H9 (cell line): ENCODE measurements at regions not wholly inside any gene's neighbourhood (a gene's known extent, or its start where the extent isn't known, plus 50 kb on each side); places are given as distances from the start of the nearest gene placed in this dataset.

Source experiments
- DNase-seq: peaks from one replicate; pipeline ENCODE4 v3.0.0-alpha.2; 2017
- H2AFZ ChIP-seq: one replicate; pipeline ENCODE4 v1.6.1; 2013; ENCODE audit warnings: mild to moderate bottlenecking, low read length, control low read depth, moderate library complexity
- H2AK5ac ChIP-seq: 2 replicates; pipeline ENCODE4 v1.6.1; 2013; ENCODE audit warnings: low read length, control low read depth, mixed read lengths; ENCODE audit not compliant: insufficient read length
- H2BK120ac ChIP-seq: one replicate; pipeline ENCODE4 v1.6.1; 2013; ENCODE audit warnings: low read depth, mild to moderate bottlenecking, low read length, control low read depth, inconsistent platforms; ENCODE audit not compliant: poor library complexity, severe bottlenecking
- H2BK12ac ChIP-seq: 2 replicates; pipeline ENCODE4 v1.6.1; 2013; ENCODE audit warnings: low read length, control low read depth, mixed read lengths, low read depth; ENCODE audit not compliant: insufficient read length
- H2BK15ac ChIP-seq: 2 replicates; pipeline ENCODE4 v1.6.1; 2013; ENCODE audit warnings: low read depth, low read length, control low read depth
- H2BK20ac ChIP-seq: one replicate; pipeline ENCODE4 v1.6.1; 2013; ENCODE audit warnings: low read depth, mild to moderate bottlenecking, low read length, control low read depth, inconsistent platforms; ENCODE audit not compliant: poor library complexity, severe bottlenecking
- H2BK5ac ChIP-seq: 2 replicates; pipeline ENCODE4 v1.6.1; 2013; ENCODE audit warnings: low read length, control low read depth, mixed read lengths; ENCODE audit not compliant: insufficient read length
- H3K14ac ChIP-seq: 2 replicates; pipeline ENCODE4 v1.6.1; 2013; ENCODE audit warnings: low read length, control low read depth; ENCODE audit not compliant: insufficient read depth
- H3K18ac ChIP-seq: 2 replicates; pipeline ENCODE4 v1.6.1; 2013; ENCODE audit warnings: low read depth, mild to moderate bottlenecking, mixed read lengths, low read length, control low read depth; ENCODE audit not compliant: insufficient read length
- H3K23ac ChIP-seq: 2 replicates; pipeline ENCODE4 v1.6.1; 2013; ENCODE audit warnings: low read length, control low read depth, mixed read lengths, low read depth; ENCODE audit not compliant: insufficient read length
- H3K23me2 ChIP-seq: 2 replicates; pipeline ENCODE4 v1.6.1; 2013; ENCODE audit warnings: low read depth, mild to moderate bottlenecking, mixed read lengths, low read length, control low read depth; ENCODE audit not compliant: insufficient read length, poor library complexity, severe bottlenecking
- H3K27ac ChIP-seq: 2 replicates; pipeline ENCODE4 v1.5.1; 2013; ENCODE audit warnings: low read length, control low read depth, mixed read lengths, low read depth; ENCODE audit not compliant: insufficient read length
- H3K27me3 ChIP-seq: 2 replicates; pipeline ENCODE4 v1.6.1; 2013; ENCODE audit warnings: low read length, control low read depth, inconsistent platforms; ENCODE audit not compliant: insufficient read depth
- H3K4ac ChIP-seq: 2 replicates; pipeline ENCODE4 v1.6.1; 2013; ENCODE audit warnings: low read depth, mild to moderate bottlenecking, control low read depth, inconsistent platforms, low read length, moderate library complexity
- H3K4me1 ChIP-seq: 2 replicates; pipeline ENCODE4 v1.6.1; 2013; ENCODE audit warnings: low read length, control low read depth, inconsistent platforms; ENCODE audit not compliant: insufficient read depth
- H3K4me2 ChIP-seq: 2 replicates; pipeline ENCODE4 v1.6.1; 2013; ENCODE audit warnings: low read length, control low read depth, mixed read lengths; ENCODE audit not compliant: insufficient read length, insufficient read depth
- H3K56ac ChIP-seq: 2 replicates; pipeline ENCODE4 v1.6.1; 2013; ENCODE audit warnings: low read depth, mild to moderate bottlenecking, mixed read lengths, low read length, control low read depth; ENCODE audit not compliant: insufficient read length
- H3K79me1 ChIP-seq: 2 replicates; pipeline ENCODE4 v1.6.1; 2013; ENCODE audit warnings: low read depth, mild to moderate bottlenecking, moderate library complexity, low read length, control low read depth, inconsistent platforms; ENCODE audit not compliant: insufficient read depth, poor library complexity, severe bottlenecking
- H3K79me2 ChIP-seq: 2 replicates; pipeline ENCODE4 v1.6.1; 2013; ENCODE audit warnings: low read length, control low read depth, inconsistent platforms; ENCODE audit not compliant: insufficient read depth
- H3K9ac ChIP-seq: 2 replicates; pipeline ENCODE4 v1.6.1; 2013; ENCODE audit warnings: low read length, control low read depth, mixed read lengths; ENCODE audit not compliant: insufficient read length; ENCODE audit errors: extremely low read depth
- H3K9me3 ChIP-seq: one replicate; pipeline ENCODE4 v1.6.1; 2013; ENCODE audit warnings: low read depth, low read length, inconsistent platforms; ENCODE audit not compliant: control insufficient read depth
- H3T11ph ChIP-seq: one replicate; pipeline ENCODE4 v1.6.1; 2013; ENCODE audit warnings: mild to moderate bottlenecking, low read length, control low read depth, inconsistent platforms
- H4K20me1 ChIP-seq: one replicate; pipeline ENCODE4 v1.6.1; 2013; ENCODE audit not compliant: control insufficient read depth, insufficient read length, insufficient read depth
- H4K5ac ChIP-seq: 2 replicates; pipeline ENCODE4 v1.6.1; 2013; ENCODE audit warnings: low read depth, mild to moderate bottlenecking, mixed read lengths, low read length, control low read depth; ENCODE audit not compliant: insufficient read length
- H4K8ac ChIP-seq: replicated peaks from 2 replicates; pipeline ENCODE4 v1.6.1; 2013; ENCODE audit warnings: low read length, control low read depth, mixed read lengths, low read depth; ENCODE audit not compliant: insufficient read length
- H4K91ac ChIP-seq: 2 replicates; pipeline ENCODE4 v1.6.1; 2013; ENCODE audit warnings: low read depth, mild to moderate bottlenecking, moderate library complexity, mixed read lengths, low read length, control low read depth; ENCODE audit not compliant: insufficient read length
- H3K27ac Mint-ChIP-seq, 3 experiments: 2 replicates in 2 of 3; 3 replicates in 1 of 3; pipeline ENCODE4 v1.8.0; 2020 to 2021; ENCODE audit warnings: mixed read lengths in 3 of 3, mild to moderate bottlenecking in 1 of 3, moderate library complexity in 1 of 3
- H3K27me3 Mint-ChIP-seq: 2 replicates; pipeline ENCODE4 v1.8.0; 2021; ENCODE audit warnings: low read depth, mild to moderate bottlenecking, moderate library complexity, mixed read lengths
- H3K36me3 Mint-ChIP-seq, 3 experiments: 2 replicates in 2 of 3; 3 replicates in 1 of 3; pipeline ENCODE4 v1.8.0; 2020 to 2021; ENCODE audit warnings: low read depth in 3 of 3, mixed read lengths in 3 of 3; ENCODE audit not compliant: insufficient read depth in 1 of 3
- H3K4me1 Mint-ChIP-seq, 2 experiments: 2 replicates each; pipeline ENCODE4 v1.8.0; 2020; ENCODE audit warnings: mixed read lengths in 2 of 2
- H3K4me3 Mint-ChIP-seq, 2 experiments: 2 replicates in 1 of 2; 3 replicates in 1 of 2; pipeline ENCODE4 v1.8.0; 2020 to 2021; ENCODE audit warnings: mild to moderate bottlenecking in 2 of 2, mixed read lengths in 2 of 2, moderate library complexity in 1 of 2
- H3K9me3 Mint-ChIP-seq, 2 experiments: 2 replicates in 1 of 2; 3 replicates in 1 of 2; pipeline ENCODE4 v1.8.0; 2020; ENCODE audit warnings: mild to moderate bottlenecking in 2 of 2, mixed read lengths in 2 of 2, moderate library complexity in 1 of 2
- CTCF ChIP-seq: fragments of 200-600 bp; sonication (generic); conservative IDR thresholded peaks from 3 replicates; pipeline ENCODE4 v1.8.0; 2021; ENCODE audit warnings: antibody characterized with exemption, mild to moderate bottlenecking
- WGBS: extraction: QIAGEN DNeasy Blood & Tissue Kit; methylation state at CpG from one replicate; pipeline ENCODE4 v1.1.7; 2013; ENCODE audit warnings: missing lambda C conversion rate, low lambda C conversion rate, mixed read lengths; ENCODE audit not compliant: insufficient read length; ENCODE audit errors: extremely low coverage; 5-methylcytosine and 5-hydroxymethylcytosine counted together

- no CpG with 5 or more reads among the region's 5 CpGs for WGBS
- Histone ChIP-seq H3K23me2 (no peaks in the 10 kb centered on the region), H2BK15ac (no peak overlapping the region), H2BK120ac (no peak overlapping the region), H4K8ac (no peak overlapping the region), H3K4ac (no peak overlapping the region), H3K4me1 (peaks cover 11% of the 10 kb centered on the region; the same call in 1 of the 2 replicates), H3K27ac (no peak overlapping the region), H3K14ac (no peak overlapping the region), H2BK20ac (no peak overlapping the region), H2BK5ac (no peak overlapping the region), H3K79me1 (no peaks in the 10 kb centered on the region), H2AFZ (no peak overlapping the region), H3K9ac (no peak overlapping the region), H2AK5ac (no peak overlapping the region), H3K4me2 (no peak overlapping the region), H3K79me2 (no peaks in the 10 kb centered on the region), H3K9me3 (no peaks in the 10 kb centered on the region), H3K23ac (no peak overlapping the region), H4K5ac (no peak overlapping the region), H4K20me1 (no peaks in the 10 kb centered on the region), H4K91ac (no peak overlapping the region), H3T11ph (no peak overlapping the region), H2BK12ac (no peak overlapping the region), H3K56ac (no peak overlapping the region), H3K18ac (no peak overlapping the region), H3K27me3 (no peaks in the 10 kb centered on the region)
- TF ChIP-seq CTCF = no peak
- no peaks in the 10 kb centered on the region for H3K9me3 Mint-ChIP-seq
- H3K4me3 Mint-ChIP-seq = no peak overlapping the region
- no peak overlapping the region for H3K27ac Mint-ChIP-seq
- peaks cover 28 to 30% of the 10 kb centered on the region in 2 experiments for H3K4me1 Mint-ChIP-seq
- H3K27me3 Mint-ChIP-seq = peaks cover 2% of the 10 kb centered on the region; the same call in 1 of the 2 replicates
- no peaks in the 10 kb centered on the region for H3K36me3 Mint-ChIP-seq
- DNase-seq = no peak
These were observed 422.2 kb upstream of the CDH11 start for GRCh38 chr16:65543781-65544740.
